Breast epithelium (tissue), 3 donors: ENCODE measurements at regions not wholly inside any gene's neighbourhood (a gene's known extent, or its start where the extent isn't known, plus 50 kb on each side); places are given as distances from the start of the nearest gene placed in this dataset.

Source experiments
- CTCF ChIP-seq, 3 donors: fragments of 450-650 bp; IDR thresholded peaks; one replicate each; pipeline ENCODE4 v1.5.1; 2016 to 2017; ENCODE audit warnings: antibody characterized with exemption in 3 of 3, mild to moderate bottlenecking in 3 of 3, moderate library complexity in 3 of 3
- POLR2A ChIP-seq: fragments of 450-650 bp; IDR thresholded peaks from one replicate; pipeline ENCODE4 v1.6.1; 2016; ENCODE audit warnings: antibody characterized with exemption, mild to moderate bottlenecking, moderate library complexity

- no peak for TF ChIP-seq POLR2A
- TF ChIP-seq CTCF (IDR thresholded peaks at IDR 0.05) = no peak
These were observed 157.0 kb upstream of the NECTIN1 start for GRCh38 chr11:119885861-119886567.
